Stimulated activated CD4-positive, alpha-beta T cell treated with anti-CD3 and anti-CD28 coated beads, TNF-alpha, amount 100 ng/mL, for 48 hours (primary cell): ENCODE measurements at regions not wholly inside any gene's neighbourhood (a gene's known extent, or its start where the extent isn't known, plus 50 kb on each side); places are given as distances from the start of the nearest gene placed in this dataset.
"Not testable (repeated sequence)": the region's sequence is repeated elsewhere in the genome, so short reads cannot be mapped to it uniquely, and the experiment has no call there.

Source experiments
- DNase-seq, 3 donors: peaks; one replicate each; pipeline ENCODE4 v3.0.0-alpha.2; 2020; ENCODE audit warnings: low read depth in 3 of 3

DNA sequence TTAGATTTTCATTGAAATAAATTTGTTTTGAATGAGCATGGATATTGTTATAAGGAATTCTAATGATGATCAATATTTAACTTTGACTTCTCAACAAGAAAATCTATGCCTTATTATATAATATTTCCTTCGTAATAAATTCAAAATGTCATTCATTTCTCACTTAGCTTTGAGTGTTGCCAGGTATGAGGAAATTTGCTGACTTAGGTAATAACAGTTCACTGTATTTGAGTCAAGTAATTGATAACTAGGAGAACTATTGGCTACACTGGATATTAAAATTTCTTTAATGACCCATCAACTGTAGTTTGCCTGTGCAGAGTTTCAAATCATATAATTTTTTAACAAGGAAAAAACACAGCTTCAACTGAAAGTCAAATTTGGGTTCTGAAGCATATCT, 746.6 kb downstream of the SLITRK5 start:
- no peak for DNase-seq

- DNase-seq: no peak
Observed at GRCh38 chr13:88424463-88424862, 753.3 kb downstream of the SLITRK5 start.

GRCh38 chr13:88426661-88427060, 755.5 kb downstream of the SLITRK5 start:
- DNase-seq: no peak

- no peak for DNase-seq
Observed at GRCh38 chr13:88429862-88430261, 758.7 kb downstream of the SLITRK5 start.

- no peak for DNase-seq
Observed at GRCh38 chr13:88434953-88435352, 763.8 kb downstream of the SLITRK5 start.

DNA sequence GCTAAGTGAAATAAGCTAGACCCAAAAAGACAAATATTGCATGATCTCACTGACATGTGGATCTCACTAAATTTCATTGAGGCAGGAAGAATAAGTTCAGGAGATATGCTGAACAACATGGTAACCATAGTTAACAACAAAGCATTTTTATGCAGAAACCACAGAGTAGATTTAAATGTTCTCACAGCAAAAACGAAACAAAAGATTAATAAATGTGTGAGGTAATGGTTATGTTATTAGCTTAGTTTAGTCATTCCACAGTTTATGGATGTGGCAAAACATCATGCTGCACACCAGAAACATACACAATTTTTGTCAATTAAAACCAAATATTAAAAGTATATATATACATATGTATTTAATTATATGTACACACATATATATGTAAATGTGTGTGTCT, 765.8 kb downstream of the SLITRK5 start:
- DNase-seq: no peak

DNA sequence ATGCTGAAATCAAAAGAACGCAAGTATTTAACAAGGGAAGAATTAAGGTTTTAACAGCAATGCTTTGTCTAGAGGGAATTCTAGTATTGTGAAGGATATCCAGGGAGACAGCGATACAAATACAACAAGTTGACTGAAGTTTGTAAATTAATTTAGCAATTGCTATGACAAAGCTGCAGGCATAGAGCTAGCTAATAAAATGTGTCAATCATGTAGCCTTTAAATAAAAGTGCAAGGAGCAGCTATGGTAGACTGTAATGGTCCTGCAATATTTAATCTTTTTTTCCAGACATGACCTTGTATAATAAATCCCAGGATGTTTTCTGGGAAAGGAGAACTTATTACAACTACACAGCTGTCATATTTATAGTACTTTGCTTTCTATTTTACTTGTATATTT, 779.3 kb downstream of the SLITRK5 start:
- DNase-seq: no peak

DNA sequence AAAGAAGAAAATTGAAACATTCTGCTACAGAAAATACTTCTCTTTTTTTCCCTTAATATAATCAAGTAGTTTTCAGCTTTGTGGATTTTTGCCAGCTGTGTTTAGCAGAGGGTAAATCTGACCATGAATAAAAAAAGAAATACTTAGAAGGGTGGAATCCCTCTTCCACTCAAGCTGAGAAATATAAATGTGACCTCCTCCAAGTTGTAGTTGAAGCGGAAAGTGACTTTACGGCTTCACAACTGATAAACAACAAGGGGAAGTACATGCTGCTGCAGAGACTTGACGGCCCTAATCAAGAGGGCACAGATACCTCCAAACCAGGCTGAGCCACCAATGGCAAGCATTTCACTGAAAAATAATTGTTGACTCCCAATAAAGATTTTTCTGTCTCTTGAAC, 785.0 kb downstream of the SLITRK5 start:
- DNase-seq: no peak

GRCh38 chr13:88459331-88459730, 788.2 kb downstream of the SLITRK5 start:
- no peak for DNase-seq

DNA sequence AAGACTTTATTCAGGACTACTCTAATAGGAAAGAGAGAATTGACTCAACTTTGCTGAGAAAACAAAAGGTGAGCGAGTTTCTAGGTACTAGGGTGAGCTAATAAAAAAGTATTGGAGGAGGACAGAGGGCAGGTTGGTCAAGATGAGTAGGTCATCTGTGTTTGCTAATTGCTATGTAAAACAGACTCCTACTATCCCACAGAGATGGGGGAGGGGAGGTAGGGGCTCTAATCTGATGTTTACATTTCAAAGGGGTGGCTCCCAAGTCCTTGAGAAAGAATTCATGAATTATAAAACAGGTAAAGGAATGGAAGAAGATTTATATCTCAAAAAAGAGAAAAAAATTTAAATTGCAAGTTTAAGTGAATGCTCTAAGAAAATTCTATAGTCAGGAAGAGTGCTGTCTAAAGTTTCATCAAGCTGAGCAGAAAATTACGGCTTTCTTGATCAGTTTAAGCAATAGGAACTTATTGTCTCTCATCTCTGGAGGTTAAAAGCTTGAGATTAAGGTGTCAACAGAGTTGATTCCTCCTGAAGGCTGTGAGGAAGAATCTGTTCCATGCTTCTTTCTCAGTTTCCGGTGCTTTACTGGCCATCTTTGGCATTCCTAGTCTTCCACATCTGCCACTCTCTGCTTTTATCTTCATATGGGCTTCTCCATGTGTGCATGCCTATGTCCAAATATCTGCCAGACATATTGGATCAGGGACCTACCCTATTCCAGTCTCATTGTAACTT, 790.3 kb downstream of the SLITRK5 start:
- DNase-seq: no peak

DNA sequence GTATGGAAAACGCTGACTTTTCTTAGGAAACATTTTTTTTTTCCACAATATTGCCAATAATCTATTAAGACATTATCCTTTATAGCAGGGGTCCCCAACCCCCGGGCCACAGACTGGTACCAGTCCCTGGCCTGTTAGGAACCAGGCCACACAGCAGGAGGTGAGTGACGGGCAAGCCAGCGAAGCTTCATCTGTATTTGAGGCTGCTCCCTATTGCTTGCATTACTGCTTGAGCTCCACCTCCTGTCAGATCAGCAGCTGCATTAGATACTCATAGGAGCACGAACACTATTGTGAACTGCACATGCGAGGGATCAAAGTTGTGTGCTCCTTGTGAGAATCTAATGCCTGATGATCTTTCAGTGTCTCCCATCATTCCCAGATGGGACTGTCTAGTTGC, 793.7 kb downstream of the SLITRK5 start:
- no peak for DNase-seq

- DNase-seq: no peak
Observed at GRCh38 chr13:88472316-88472715, 801.1 kb downstream of the SLITRK5 start.

- DNase-seq: no peak
Observed at GRCh38 chr13:88483202-88483601, 812.0 kb downstream of the SLITRK5 start.

DNA sequence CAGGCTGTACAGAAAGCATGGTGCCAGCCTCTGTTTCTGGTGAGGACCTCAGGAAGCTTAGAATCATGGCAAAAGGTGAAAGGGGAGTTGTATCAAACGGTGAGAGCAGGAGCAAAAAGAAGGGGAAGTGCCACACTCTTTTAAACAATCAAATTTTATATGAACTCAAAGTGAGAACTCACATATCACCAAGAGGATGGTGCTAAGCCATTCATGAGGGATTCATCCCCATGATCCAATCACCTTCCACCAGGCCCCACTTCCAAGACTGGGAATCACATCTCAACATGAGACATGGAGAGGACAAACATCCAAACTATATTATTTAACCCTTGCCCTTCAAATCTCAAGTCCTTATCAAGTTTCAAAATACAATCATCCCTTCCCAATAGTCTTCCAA, 836.7 kb downstream of the SLITRK5 start:
- DNase-seq: no peak

DNA sequence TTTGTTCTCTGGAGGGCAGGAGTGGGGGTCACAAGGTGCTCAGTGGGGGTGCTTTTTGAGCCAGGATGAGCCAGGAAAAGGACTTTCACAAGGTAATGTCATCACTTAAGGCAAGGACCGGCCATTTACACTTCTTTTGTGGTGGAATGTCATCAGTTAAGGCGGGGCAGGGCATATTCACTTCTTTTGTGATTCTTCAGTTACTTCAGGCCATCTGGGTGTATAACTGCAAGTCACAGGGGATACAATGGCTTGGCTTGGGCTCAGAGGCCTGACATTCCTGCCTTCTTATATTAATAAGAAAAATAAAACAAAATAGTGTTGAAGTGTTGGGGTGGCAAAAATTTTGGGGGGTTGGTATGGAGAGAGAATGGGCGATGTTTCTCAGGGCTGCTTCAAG, 841.8 kb downstream of the SLITRK5 start:
- DNase-seq: not testable (repeated sequence)

- no peak for DNase-seq
Observed at GRCh38 chr13:88526186-88526852, 855.1 kb downstream of the SLITRK5 start.

DNA sequence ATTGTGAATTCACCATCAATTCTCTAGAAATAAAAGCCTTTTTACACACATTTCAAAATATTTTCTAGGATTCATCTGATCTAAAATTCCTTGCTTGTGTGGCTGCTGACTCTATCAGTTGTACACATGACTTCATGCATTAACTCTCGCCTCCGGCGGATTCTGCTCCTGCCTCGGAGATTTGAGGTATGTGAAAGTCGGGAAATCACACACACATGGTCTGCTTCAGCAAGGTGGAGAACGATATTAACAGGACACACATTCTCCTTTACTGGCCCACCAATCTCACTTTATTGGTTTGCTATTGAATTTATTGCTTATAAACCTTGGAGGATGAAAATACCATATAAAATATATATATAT, 855.7 kb downstream of the SLITRK5 start:
- no peak for DNase-seq

- no peak for DNase-seq
Observed at GRCh38 chr13:88541994-88542393, 870.8 kb downstream of the SLITRK5 start.

DNA sequence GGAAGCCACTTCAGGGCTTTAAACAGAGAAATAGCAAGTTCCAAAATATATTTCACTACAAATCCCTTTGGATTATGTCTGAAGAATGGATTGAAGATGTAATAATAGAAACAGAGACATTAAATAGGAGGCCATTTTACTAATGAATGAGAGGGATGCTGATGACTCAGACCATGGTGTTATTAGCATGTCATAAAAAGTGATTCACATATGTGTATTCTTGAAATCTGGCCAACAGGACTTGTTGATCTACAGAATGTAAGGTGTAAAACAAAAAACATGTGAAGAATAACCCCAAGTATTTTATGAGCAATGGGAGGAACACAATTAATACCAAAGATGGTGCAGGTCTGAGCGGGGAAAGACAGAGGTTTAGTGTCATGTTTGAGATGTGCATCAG, 873.7 kb downstream of the SLITRK5 start:
- no peak for DNase-seq

GRCh38 chr13:88552966-88553365, 881.8 kb downstream of the SLITRK5 start:
- DNase-seq: no peak

- DNase-seq: no peak
Observed at GRCh38 chr13:88565566-88565965, 894.4 kb downstream of the SLITRK5 start.

DNA sequence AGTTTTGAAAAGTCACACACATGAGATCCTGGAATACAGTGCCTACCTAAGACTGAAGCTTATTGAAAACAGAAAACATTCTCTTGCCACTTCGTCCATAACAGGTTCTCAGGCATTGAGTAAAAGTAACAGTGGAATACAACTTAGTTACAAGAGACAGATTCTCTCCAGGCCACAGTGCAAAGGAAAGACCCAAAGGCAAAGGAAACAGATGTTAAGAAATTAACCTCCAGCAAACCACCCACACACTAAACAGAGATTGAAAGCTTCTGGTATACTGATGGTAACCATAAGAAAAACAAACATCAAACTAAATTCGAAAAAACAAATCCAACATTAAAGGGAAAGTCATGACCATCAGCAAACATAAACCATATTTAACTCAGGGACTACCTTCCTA, 914.7 kb downstream of the SLITRK5 start:
- no peak for DNase-seq

DNA sequence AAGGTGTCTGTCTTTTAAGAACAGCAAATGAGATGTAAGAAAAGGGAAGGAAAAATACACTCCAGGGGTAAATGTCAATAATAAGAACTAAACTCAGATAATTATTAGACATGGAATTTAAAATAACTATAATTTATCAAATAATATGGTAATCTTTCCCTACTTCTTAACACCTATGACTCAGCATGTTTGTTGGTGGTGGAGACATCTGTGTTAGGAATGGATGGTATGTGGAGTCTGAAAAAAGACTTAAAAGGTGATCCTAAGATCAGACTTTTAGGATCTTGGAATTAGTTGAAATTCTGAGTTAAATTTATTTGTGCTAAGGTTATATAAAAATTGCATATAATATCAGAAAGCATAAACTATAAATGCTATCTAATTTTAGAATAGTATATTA, 915.1 kb downstream of the SLITRK5 start:
- no peak for DNase-seq

DNA sequence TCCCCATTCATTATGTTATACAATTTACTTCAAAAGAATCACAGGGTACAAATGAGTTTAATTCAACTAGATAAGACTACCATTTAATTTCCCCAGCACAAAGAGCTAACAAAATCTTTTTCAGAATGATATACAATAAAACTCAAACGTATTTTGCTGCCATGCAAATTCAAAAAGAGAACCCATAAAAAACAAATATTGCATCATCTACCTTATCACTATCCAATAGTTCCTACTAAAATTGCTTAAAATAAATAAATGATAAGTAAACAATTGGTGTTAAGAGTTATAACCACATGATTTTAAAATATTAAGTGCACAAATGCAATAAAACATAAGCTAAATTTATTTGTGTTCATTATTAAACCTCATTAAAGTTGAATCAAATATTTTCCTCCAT, 919.4 kb downstream of the SLITRK5 start:
- DNase-seq: no peak
